ENCODE measurements at regions not wholly inside any gene's neighbourhood (a gene's known extent, or its start where the extent isn't known, plus 50 kb on each side); places are given as distances from the start of the nearest gene placed in this dataset.

GRCh38 chr1:38580594-38580993, 279.0 kb downstream of the RRAGC start:
- TF ChIP-seq POLR2AphosphoS5 (IDR thresholded peaks at IDR 0.05; ENCODE audit: low read depth, low read length) (no peak), PAX5 (IDR thresholded peaks at IDR 0.05; ENCODE audit: insufficient read depth, low read length, severe bottlenecking) (no peak), POLR2A (IDR thresholded peaks at IDR 0.05; ENCODE audit: low read depth, low read length) (no peak), TAF1 (IDR thresholded peaks at IDR 0.05; ENCODE audit: low read depth, low read length) (no peak), POU2F2 (IDR thresholded peaks at IDR 0.05; ENCODE audit: low read depth, low read length) (no peak)

All from GM12891 (cell line).